Esophagus muscularis mucosa (tissue), 4 donors: ENCODE measurements at regions not wholly inside any gene's neighbourhood (a gene's known extent, or its start where the extent isn't known, plus 50 kb on each side); places are given as distances from the start of the nearest gene placed in this dataset.

Experiments
- CTCF ChIP-seq, 3 experiments: fragments of 200-600 bp in 2 of 3; fragments of 450-650 bp in 1 of 3; sonication (generic) in 2 of 3; IDR thresholded peaks; one replicate each; pipeline ENCODE4 v1.5.1; 2017 to 2019; ENCODE audit warnings: antibody characterized with exemption in 3 of 3, mild to moderate bottlenecking in 2 of 3, moderate library complexity in 1 of 3
- EP300 ChIP-seq: sonication (generic); formaldehyde crosslinking; IDR thresholded peaks from one replicate; pipeline ENCODE4 v1.6.1; 2017; ENCODE audit warnings: antibody characterized with exemption
- POLR2A ChIP-seq: fragments of 450-650 bp; IDR thresholded peaks from one replicate; pipeline ENCODE4 v1.6.1; 2017; ENCODE audit warnings: antibody characterized with exemption, moderate library complexity, mild to moderate bottlenecking, low read depth

DNA sequence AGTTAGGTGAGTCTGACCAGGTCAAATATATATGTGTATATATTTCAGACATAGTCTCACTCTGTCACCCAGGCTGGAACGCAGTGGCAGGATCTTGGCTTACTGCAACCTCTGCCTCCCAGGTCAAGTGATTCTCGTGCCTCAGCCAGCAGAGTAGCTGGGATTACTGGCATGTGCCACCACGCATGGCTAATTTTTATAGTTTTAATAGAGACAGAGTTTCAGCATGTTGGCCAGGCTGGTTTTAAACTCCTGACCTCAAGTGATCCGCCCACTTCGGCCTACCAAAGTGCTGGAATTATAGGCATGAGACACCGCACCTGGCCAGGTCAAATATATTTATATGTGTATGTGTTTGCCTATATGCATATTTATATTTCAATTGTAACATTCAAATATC is 581.5 kb upstream of the B3GALT2 start:
- TF ChIP-seq POLR2A = no peak
- TF ChIP-seq CTCF (IDR thresholded peaks at IDR 0.05) = no peak
- TF ChIP-seq EP300 = no peak
